Cardiac fibroblast (primary cell): ENCODE measurements at regions not wholly inside any gene's neighbourhood (a gene's known extent, or its start where the extent isn't known, plus 50 kb on each side); places are given as distances from the start of the nearest gene placed in this dataset.

Source experiments
- DNase-seq, 2 donors: peaks; one replicate each; pipeline versions ENCODE4 v3.0.0 to v3.0.0-alpha.2; 2010; ENCODE audit warnings: low read depth in 2 of 2
- H3K4me3 ChIP-seq, 2 donors: replicated peaks in 1 of 2; 1 replicate in 1 of 2; 2 replicates in 1 of 2; pipeline ENCODE4 v1.5.1; 2011; ENCODE audit warnings: low read depth in 2 of 2, low read length in 2 of 2, mild to moderate bottlenecking in 2 of 2, moderate library complexity in 1 of 2
- CTCF ChIP-seq: IDR thresholded peaks from one replicate; pipeline ENCODE4 v1.5.1; 2011; ENCODE audit warnings: low read depth, mild to moderate bottlenecking, low read length, inconsistent platforms

- no peak for DNase-seq
- H3K4me3 ChIP-seq: no peak overlapping the region
- no peak for TF ChIP-seq CTCF
Measured at GRCh38 chr18:53894675-53895442, 329.6 kb downstream of the MBD2 start.

- H3K4me3 ChIP-seq: no peak overlapping the region
- no peak for TF ChIP-seq CTCF
- DNase-seq: no peak
Measured at GRCh38 chr18:53887447-53887846, 337.0 kb downstream of the MBD2 start.

GRCh38 chr18:53886058-53886457 lies 338.4 kb downstream of the MBD2 start:
- no peak overlapping the region for H3K4me3 ChIP-seq
- no peak for DNase-seq
- no peak for TF ChIP-seq CTCF

GRCh38 chr18:53883771-53884170 lies 340.7 kb downstream of the MBD2 start:
- DNase-seq: no peak
- no peak overlapping the region for H3K4me3 ChIP-seq
- TF ChIP-seq CTCF: no peak

- no peak for TF ChIP-seq CTCF
- H3K4me3 ChIP-seq: no peak overlapping the region
- no peak for DNase-seq
Measured at GRCh38 chr18:53874103-53874502, 350.4 kb downstream of the MBD2 start.

- no peak for TF ChIP-seq CTCF
- peak; percentile 1 to 8 for DNase-seq
- H3K4me3 ChIP-seq: no peak overlapping the region
Measured at GRCh38 chr18:53864770-53865169, 359.7 kb downstream of the MBD2 start.

GRCh38 chr18:53862921-53863320 lies 361.5 kb downstream of the MBD2 start:
- DNase-seq: no peak
- no peak for TF ChIP-seq CTCF
- H3K4me3 ChIP-seq: no peak overlapping the region
